Activated naive CD8-positive, alpha-beta T cell (primary cell): ENCODE measurements at regions not wholly inside any gene's neighbourhood (a gene's known extent, or its start where the extent isn't known, plus 50 kb on each side); places are given as distances from the start of the nearest gene placed in this dataset.
"Not testable (repeated sequence)": the region's sequence is repeated elsewhere in the genome, so short reads cannot be mapped to it uniquely, and the experiment has no call there.

Experiments
- H3K27ac Mint-ChIP-seq: one replicate; pipeline ENCODE4 v1.8.0; 2021; ENCODE audit warnings: mixed read lengths
- H3K27me3 Mint-ChIP-seq: one replicate; pipeline ENCODE4 v1.8.0; 2021; ENCODE audit warnings: mixed read lengths
- H3K36me3 Mint-ChIP-seq: one replicate; pipeline ENCODE4 v1.8.0; 2021; ENCODE audit warnings: mixed read lengths
- H3K4me1 Mint-ChIP-seq: one replicate; pipeline ENCODE4 v1.8.0; 2021; ENCODE audit warnings: low read depth, mixed read lengths
- H3K4me3 Mint-ChIP-seq: one replicate; pipeline ENCODE4 v1.8.0; 2021; ENCODE audit warnings: mild to moderate bottlenecking, mixed read lengths
- H3K9me3 Mint-ChIP-seq: one replicate; pipeline ENCODE4 v1.8.0; 2021; ENCODE audit warnings: low read depth, mixed read lengths

GRCh38 chr3:98691897-98692296 is 71.2 kb upstream of the ST3GAL6 start:
- Mint-ChIP-seq H3K27me3 (no peaks in the 10 kb centered on the region), H3K36me3 (no peaks in the 10 kb centered on the region), H3K9me3 (no peaks in the 10 kb centered on the region), H3K27ac (no peak overlapping the region), H3K4me3 (no peak overlapping the region), H3K4me1 (no peaks in the 10 kb centered on the region)

DNA sequence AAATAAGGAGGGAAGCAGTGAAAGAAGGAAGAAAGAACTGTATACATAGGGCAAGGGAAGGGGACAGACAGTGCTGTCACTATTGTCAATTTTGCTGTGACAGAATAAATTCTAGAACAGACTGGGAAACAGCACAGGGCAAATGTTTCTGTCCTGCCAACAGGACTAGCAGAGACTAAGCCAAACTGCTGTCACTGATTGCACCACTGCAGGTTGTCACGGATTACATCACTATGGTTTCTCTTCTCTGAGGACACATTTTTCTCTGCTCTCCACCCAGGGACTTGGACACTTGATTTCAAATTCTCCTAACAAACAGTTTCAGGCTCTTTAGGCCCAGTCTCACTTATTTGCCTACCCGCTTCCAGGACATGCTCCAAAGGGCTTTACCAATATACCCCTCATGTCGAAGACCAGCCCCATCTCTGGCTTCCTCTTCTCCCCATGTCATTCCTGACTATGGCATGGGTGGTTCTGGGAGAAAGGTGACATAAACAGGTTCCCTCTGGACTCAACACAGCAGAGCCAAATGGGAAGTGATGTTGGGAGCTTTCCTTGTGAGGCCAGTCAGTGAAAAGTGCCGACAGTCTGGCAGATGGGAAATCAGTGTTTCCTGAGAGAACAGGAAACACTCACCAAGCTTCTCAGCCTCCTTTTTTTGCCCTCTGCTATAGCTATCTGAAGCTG is 70.2 kb upstream of the ST3GAL6 start:
- Mint-ChIP-seq H3K27me3 (no peaks in the 10 kb centered on the region), H3K4me1 (no peaks in the 10 kb centered on the region), H3K36me3 (no peaks in the 10 kb centered on the region), H3K27ac (no peak overlapping the region), H3K9me3 (no peaks in the 10 kb centered on the region), H3K4me3 (no peak overlapping the region)

- Mint-ChIP-seq H3K36me3 (no peaks in the 10 kb centered on the region), H3K4me3 (no peak overlapping the region), H3K27ac (no peak overlapping the region), H3K4me1 (no peaks in the 10 kb centered on the region), H3K9me3 (no peaks in the 10 kb centered on the region), H3K27me3 (no peaks in the 10 kb centered on the region)
Observed at GRCh38 chr3:98695796-98696195, 67.3 kb upstream of the ST3GAL6 start.

GRCh38 chr3:98696296-98696695 is 66.8 kb upstream of the ST3GAL6 start:
- H3K27me3 Mint-ChIP-seq, H3K4me1 Mint-ChIP-seq, H3K9me3 Mint-ChIP-seq, H3K4me3 Mint-ChIP-seq, H3K36me3 Mint-ChIP-seq, H3K27ac Mint-ChIP-seq: not testable (repeated sequence)

DNA sequence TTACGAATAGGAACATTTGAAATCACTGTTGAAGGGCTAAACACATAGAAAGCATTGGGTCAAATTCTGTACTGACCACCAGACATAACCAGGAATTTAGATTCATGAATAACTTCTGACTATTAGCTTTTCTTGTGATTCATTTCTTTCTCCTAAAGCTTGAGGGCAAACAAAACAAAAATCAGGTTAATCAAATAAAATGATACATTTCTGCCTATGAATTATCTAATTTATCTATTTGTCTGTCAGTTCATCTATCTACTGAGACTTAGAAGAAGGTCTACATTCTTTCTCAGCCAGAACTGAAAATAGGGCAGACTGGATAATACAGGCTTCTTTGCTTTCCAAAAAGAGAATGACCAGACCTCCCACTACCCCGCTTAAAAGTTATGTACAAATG is 65.9 kb upstream of the ST3GAL6 start:
- Mint-ChIP-seq H3K27me3 (no peaks in the 10 kb centered on the region), H3K9me3 (no peaks in the 10 kb centered on the region), H3K4me3 (no peak overlapping the region), H3K27ac (no peak overlapping the region), H3K4me1 (no peaks in the 10 kb centered on the region), H3K36me3 (no peaks in the 10 kb centered on the region)

GRCh38 chr3:98699132-98699531 is 64.0 kb upstream of the ST3GAL6 start:
- no peaks in the 10 kb centered on the region for H3K27me3 Mint-ChIP-seq
- H3K27ac Mint-ChIP-seq, result no peak overlapping the region
- no peak overlapping the region for H3K4me3 Mint-ChIP-seq
- H3K9me3 Mint-ChIP-seq, result no peaks in the 10 kb centered on the region
- no peaks in the 10 kb centered on the region for H3K4me1 Mint-ChIP-seq
- no peaks in the 10 kb centered on the region for H3K36me3 Mint-ChIP-seq

DNA sequence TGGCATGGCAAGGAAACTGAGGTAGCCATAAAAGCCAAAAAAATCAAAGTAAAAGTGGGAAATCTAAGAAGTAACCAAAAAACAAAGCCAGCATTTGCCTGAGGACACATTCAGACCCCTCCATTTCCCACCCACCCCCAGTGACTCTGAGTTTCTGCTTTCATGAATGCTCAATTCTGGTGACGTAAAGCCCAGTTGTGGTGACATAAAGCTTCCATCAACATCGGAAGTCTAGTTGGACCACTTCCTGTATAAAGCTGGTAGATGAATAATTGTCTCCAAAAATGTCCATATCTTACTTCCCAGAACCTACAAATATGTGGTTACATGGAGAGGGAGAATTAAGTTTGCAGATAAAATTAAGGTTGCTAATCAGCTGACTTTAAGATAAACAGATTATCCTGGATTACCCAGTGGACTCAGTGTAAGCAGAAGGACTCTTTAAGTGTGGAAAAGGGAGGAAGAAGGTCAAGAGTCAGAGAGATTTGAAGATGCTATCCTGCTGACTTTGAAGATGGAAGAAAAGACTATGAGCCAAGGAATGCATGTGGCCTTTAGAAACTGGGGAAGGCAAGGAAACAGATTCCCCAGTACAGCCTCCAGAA is 62.0 kb upstream of the ST3GAL6 start:
- Mint-ChIP-seq H3K9me3 (no peaks in the 10 kb centered on the region), H3K4me1 (no peaks in the 10 kb centered on the region), H3K4me3 (no peak overlapping the region), H3K27me3 (peaks cover 2% of the 10 kb centered on the region), H3K27ac (no peak overlapping the region), H3K36me3 (peaks cover 2% of the 10 kb centered on the region)

DNA sequence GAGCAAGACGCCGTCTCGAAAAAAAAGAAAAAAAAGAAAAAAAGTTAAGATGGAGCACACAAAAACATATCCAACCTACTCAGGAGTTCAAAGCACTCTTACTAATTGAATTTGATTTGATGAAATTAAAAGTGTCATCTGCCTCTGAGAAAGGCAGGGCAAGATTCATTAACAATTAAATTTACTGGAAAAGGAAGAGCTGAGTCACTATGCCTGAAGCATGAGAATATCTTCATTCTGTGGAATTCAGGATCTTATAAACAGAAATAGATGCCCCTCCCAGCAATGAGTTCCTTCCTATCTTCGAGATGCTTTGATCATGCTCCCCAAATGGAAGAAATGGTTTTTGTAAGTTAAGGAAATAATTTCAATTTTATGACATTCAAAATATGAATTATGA is 61.0 kb upstream of the ST3GAL6 start:
- Mint-ChIP-seq H3K4me1 (no peaks in the 10 kb centered on the region), H3K4me3 (no peak overlapping the region), H3K27ac (no peak overlapping the region), H3K36me3 (peaks cover 2% of the 10 kb centered on the region), H3K27me3 (peaks cover 4% of the 10 kb centered on the region), H3K9me3 (no peaks in the 10 kb centered on the region)

DNA sequence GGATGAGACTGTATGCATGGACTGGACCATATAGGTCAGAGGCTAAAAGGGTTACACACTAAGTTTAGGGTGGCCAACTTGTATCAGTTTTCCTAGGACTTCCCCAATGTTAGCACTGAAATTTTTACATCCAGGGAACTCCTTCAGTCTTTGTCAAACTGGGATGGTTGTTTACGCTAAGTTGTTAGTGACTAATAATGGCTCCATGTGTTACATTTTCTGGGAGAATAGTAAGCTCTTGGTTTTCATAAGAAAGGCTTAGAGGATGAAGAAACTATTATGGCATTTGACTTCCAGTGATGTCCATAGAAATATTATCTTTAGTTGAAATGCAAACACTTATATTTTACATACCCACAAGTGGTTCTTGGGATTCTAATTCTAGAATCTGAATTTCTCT is 57.9 kb upstream of the ST3GAL6 start:
- Mint-ChIP-seq H3K27ac (no peak overlapping the region), H3K27me3 (peaks cover 9% of the 10 kb centered on the region), H3K4me1 (no peaks in the 10 kb centered on the region), H3K4me3 (no peak overlapping the region), H3K36me3 (peaks cover 2% of the 10 kb centered on the region), H3K9me3 (no peaks in the 10 kb centered on the region)

GRCh38 chr3:98705694-98706093 is 57.4 kb upstream of the ST3GAL6 start:
- peaks cover 2% of the 10 kb centered on the region for H3K36me3 Mint-ChIP-seq
- no peaks in the 10 kb centered on the region for H3K4me1 Mint-ChIP-seq
- H3K9me3 Mint-ChIP-seq, result no peaks in the 10 kb centered on the region
- H3K27ac Mint-ChIP-seq, result no peak overlapping the region
- no peak overlapping the region for H3K4me3 Mint-ChIP-seq
- peaks cover 9% of the 10 kb centered on the region for H3K27me3 Mint-ChIP-seq

GRCh38 chr3:98708681-98709080 is 54.5 kb upstream of the ST3GAL6 start:
- H3K4me1 Mint-ChIP-seq, H3K4me3 Mint-ChIP-seq, H3K9me3 Mint-ChIP-seq, H3K36me3 Mint-ChIP-seq, H3K27ac Mint-ChIP-seq: not testable (repeated sequence)
- H3K27me3 Mint-ChIP-seq, result peaks cover 10% of the 10 kb centered on the region

DNA sequence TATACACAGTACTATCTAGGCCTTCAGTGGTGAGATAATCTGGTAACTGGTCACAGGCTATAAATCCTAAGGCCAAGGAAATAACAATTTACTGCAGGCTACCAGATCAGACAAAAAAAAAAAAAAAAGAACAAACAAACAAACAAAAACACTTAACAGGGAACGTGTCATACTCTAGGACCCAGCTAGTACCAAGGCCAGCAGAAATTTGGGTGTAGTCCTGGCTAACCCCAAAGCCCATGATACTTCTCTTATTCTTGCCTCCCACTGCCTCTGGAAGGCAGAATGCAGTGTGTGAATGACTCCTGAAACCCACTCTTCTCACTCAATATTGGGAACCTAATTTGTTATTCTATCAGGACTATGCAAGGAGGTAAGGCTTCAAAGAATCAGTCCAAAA is 53.7 kb upstream of the ST3GAL6 start:
- H3K4me1 Mint-ChIP-seq, result no peaks in the 10 kb centered on the region
- no peaks in the 10 kb centered on the region for H3K9me3 Mint-ChIP-seq
- H3K27me3 Mint-ChIP-seq, result peaks cover 10% of the 10 kb centered on the region
- H3K27ac Mint-ChIP-seq, result no peak overlapping the region
- peaks cover 2% of the 10 kb centered on the region for H3K36me3 Mint-ChIP-seq
- no peak overlapping the region for H3K4me3 Mint-ChIP-seq

DNA sequence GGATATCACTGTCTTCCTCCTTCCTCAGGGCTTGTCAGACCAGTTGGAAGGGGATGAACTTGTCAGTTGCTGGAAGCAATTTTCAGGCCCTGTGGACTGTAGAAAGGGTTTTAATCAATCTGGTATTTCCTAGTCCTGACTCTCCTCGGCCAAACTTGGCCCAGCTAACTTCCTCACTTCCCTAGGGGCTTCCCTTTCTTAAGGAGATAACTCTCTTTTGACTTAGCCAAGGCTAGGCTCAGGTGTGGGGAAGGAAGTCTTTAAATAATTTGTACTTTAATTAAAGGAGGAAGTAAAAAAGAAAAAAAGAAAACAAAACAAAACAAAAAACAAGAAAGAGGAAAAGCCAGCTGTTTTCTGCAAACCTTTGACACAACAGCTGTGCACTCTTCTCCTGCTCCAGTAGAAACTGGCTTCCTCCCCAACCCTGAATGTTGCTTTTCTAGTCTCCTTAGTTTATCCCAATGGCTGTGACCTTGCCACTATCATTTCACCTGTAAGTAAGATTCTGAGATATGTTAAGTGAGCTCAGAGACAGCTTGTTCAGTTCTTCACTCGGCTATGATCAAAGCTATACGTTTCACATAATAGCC is 53.0 kb upstream of the ST3GAL6 start:
- H3K36me3 Mint-ChIP-seq, result no peaks in the 10 kb centered on the region
- H3K27ac Mint-ChIP-seq, result no peak overlapping the region
- H3K27me3 Mint-ChIP-seq, result peaks cover 9% of the 10 kb centered on the region
- H3K4me1 Mint-ChIP-seq, result no peaks in the 10 kb centered on the region
- H3K9me3 Mint-ChIP-seq, result no peaks in the 10 kb centered on the region
- no peak overlapping the region for H3K4me3 Mint-ChIP-seq

GRCh38 chr3:98711426-98711825 is 51.7 kb upstream of the ST3GAL6 start:
- Mint-ChIP-seq H3K4me1 (no peaks in the 10 kb centered on the region), H3K9me3 (no peaks in the 10 kb centered on the region), H3K4me3 (no peak overlapping the region), H3K36me3 (no peaks in the 10 kb centered on the region), H3K27me3 (peaks cover 9% of the 10 kb centered on the region), H3K27ac (no peak overlapping the region)

DNA sequence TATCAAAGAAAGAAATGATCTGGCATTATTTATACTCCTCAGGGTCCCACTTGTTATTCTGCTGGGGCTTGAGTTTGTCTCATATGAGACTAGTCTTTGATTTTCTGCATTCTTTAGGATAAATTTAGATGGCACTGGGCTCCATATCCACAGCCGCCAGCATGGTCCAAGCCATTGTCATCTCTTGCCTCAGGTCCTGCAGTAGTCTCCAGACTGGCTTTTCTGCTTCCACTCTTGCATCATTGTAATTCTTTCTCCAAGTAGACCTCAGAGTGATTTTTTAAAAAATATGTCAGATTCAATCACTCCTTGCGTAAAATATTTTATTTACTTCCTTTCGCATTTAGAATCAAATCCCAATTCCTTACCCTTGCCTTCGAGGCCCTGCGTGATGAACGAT is 50.4 kb upstream of the ST3GAL6 start:
- H3K4me3 Mint-ChIP-seq, result no peak overlapping the region
- H3K4me1 Mint-ChIP-seq, result no peaks in the 10 kb centered on the region
- H3K9me3 Mint-ChIP-seq, result no peaks in the 10 kb centered on the region
- H3K27me3 Mint-ChIP-seq, result peaks cover 8% of the 10 kb centered on the region
- H3K27ac Mint-ChIP-seq, result no peak overlapping the region
- no peaks in the 10 kb centered on the region for H3K36me3 Mint-ChIP-seq

- H3K27me3 Mint-ChIP-seq, H3K4me3 Mint-ChIP-seq, H3K27ac Mint-ChIP-seq, H3K4me1 Mint-ChIP-seq, H3K36me3 Mint-ChIP-seq, H3K9me3 Mint-ChIP-seq: not testable (repeated sequence)
Observed at GRCh38 chr3:98713332-98713731, 49.8 kb upstream of the ST3GAL6 start.
